Liver (tissue), 3 donors: ENCODE measurements at regions not wholly inside any gene's neighbourhood (a gene's known extent, or its start where the extent isn't known, plus 50 kb on each side); places are given as distances from the start of the nearest gene placed in this dataset.

Experiments used
- RAD21 ChIP-seq, 2 donors: IDR thresholded peaks; 2 replicates each; pipeline ENCODE4 v1.6.1; 2016; ENCODE audit warnings: antibody characterized with exemption in 2 of 2, mild to moderate bottlenecking in 2 of 2
- YY1 ChIP-seq: IDR thresholded peaks from 2 replicates; pipeline ENCODE4 v1.6.1; 2016; ENCODE audit warnings: antibody characterized with exemption, mild to moderate bottlenecking
- TF ChIP-seq, protein P1 (sequence below): fragments of 150-350 bp; IDR thresholded peaks from 2 replicates; pipeline ENCODE4 v1.5.1; 2017; ENCODE audit warnings: improper control_type of control experiment, low read depth, low read length; ENCODE audit not compliant: missing input control
- TF ChIP-seq, protein P2 (sequence below): IDR thresholded peaks from 2 replicates; pipeline ENCODE4 v1.6.1; 2016; ENCODE audit warnings: antibody characterized with exemption
- donor health status: healthy.
- donor health status: healthy.

DNA sequence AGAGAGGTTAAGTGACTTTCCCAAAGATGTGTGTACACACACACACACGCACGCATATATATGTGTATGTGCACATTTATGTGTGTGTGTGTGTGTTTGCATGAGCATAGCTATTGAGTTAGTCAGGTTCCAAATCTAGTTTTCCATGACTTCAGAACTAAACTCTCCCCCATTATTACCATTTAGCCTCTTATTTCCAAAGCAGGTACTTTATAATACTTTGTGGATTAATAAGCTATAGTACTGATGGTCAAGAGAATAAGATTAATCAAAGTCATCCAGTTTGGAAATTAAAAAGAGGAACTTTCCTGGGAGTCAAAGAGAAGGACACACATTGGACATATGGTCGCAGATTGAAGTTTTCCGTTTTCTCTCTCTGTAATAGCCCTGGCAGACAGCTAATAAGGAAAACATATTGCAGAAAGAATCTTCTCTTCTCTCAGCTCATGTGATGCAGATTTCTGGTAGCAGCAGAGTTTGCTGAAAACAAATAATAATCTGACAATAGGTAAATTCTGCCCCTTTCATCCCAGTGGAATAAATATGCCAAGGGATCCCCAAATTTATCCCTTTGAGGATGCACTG is 410.9 kb upstream of the TCF4 start:
- TF ChIP-seq RAD21 (IDR thresholded peaks at IDR 0.05) (no peak), YY1 (no peak)
- TF ChIP-seq, protein P1, sequence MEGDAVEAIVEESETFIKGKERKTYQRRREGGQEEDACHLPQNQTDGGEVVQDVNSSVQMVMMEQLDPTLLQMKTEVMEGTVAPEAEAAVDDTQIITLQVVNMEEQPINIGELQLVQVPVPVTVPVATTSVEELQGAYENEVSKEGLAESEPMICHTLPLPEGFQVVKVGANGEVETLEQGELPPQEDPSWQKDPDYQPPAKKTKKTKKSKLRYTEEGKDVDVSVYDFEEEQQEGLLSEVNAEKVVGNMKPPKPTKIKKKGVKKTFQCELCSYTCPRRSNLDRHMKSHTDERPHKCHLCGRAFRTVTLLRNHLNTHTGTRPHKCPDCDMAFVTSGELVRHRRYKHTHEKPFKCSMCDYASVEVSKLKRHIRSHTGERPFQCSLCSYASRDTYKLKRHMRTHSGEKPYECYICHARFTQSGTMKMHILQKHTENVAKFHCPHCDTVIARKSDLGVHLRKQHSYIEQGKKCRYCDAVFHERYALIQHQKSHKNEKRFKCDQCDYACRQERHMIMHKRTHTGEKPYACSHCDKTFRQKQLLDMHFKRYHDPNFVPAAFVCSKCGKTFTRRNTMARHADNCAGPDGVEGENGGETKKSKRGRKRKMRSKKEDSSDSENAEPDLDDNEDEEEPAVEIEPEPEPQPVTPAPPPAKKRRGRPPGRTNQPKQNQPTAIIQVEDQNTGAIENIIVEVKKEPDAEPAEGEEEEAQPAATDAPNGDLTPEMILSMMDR: no peak
- TF ChIP-seq, protein P2, sequence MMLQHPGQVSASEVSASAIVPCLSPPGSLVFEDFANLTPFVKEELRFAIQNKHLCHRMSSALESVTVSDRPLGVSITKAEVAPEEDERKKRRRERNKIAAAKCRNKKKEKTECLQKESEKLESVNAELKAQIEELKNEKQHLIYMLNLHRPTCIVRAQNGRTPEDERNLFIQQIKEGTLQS: no peak
